Right renal cortex interstitium (tissue), 3 donors: ENCODE measurements at regions not wholly inside any gene's neighbourhood (a gene's known extent, or its start where the extent isn't known, plus 50 kb on each side); places are given as distances from the start of the nearest gene placed in this dataset.
A peak's percentile ranks its signal among the peaks of the same experiment; 100 is the strongest.

Experiments
- DNase-seq, 3 donors: peaks; one replicate each; pipeline ENCODE4 v3.0.0-alpha.2; 2013; ENCODE audit warnings: low read depth in 3 of 3, low spot score in 2 of 3

GRCh38 chr11:122453586-122453985 lies 201.9 kb upstream of the UBASH3B start:
- DNase-seq, result no peak

- DNase-seq, result no peak
These were observed 203.6 kb upstream of the UBASH3B start for GRCh38 chr11:122451911-122452310.

- peak in 2 of 3 donors; percentile 5 to 21 for DNase-seq
These were observed 213.9 kb upstream of the UBASH3B start for GRCh38 chr11:122441666-122442035.

- DNase-seq, result peak; percentile 16 to 30 (median 25)
These were observed 214.5 kb upstream of the UBASH3B start for GRCh38 chr11:122440811-122441665.

GRCh38 chr11:122439866-122440810 lies 215.4 kb upstream of the UBASH3B start:
- peak; percentile 52 to 72 (median 56) for DNase-seq

GRCh38 chr11:122436188-122436555 lies 219.3 kb upstream of the UBASH3B start:
- no peak for DNase-seq

- DNase-seq, result no peak
These were observed 219.9 kb upstream of the UBASH3B start for GRCh38 chr11:122435540-122436187.

GRCh38 chr11:122434786-122435185 lies 220.7 kb upstream of the UBASH3B start:
- DNase-seq, result no peak

- no peak for DNase-seq
These were observed 225.0 kb upstream of the UBASH3B start for GRCh38 chr11:122430490-122430889.

GRCh38 chr11:122426073-122426472 lies 229.4 kb upstream of the UBASH3B start:
- DNase-seq, result no peak

- no peak for DNase-seq
These were observed 230.9 kb upstream of the UBASH3B start for GRCh38 chr11:122424636-122425035.

GRCh38 chr11:122423886-122424285 lies 231.6 kb upstream of the UBASH3B start:
- no peak for DNase-seq

- no peak for DNase-seq
These were observed 232.2 kb upstream of the UBASH3B start for GRCh38 chr11:122423273-122423672.

GRCh38 chr11:122422682-122423081 lies 232.8 kb upstream of the UBASH3B start:
- no peak for DNase-seq

- no peak for DNase-seq
These were observed 233.8 kb upstream of the UBASH3B start for GRCh38 chr11:122421702-122422101.

- no peak for DNase-seq
These were observed 237.5 kb upstream of the UBASH3B start for GRCh38 chr11:122418032-122418431.

GRCh38 chr11:122414406-122415018 lies 241.0 kb upstream of the UBASH3B start:
- DNase-seq, result no peak

GRCh38 chr11:122413677-122414076 lies 241.8 kb upstream of the UBASH3B start:
- DNase-seq, result no peak

- DNase-seq, result no peak
These were observed 242.9 kb upstream of the UBASH3B start for GRCh38 chr11:122412581-122412980.

- no peak for DNase-seq
These were observed 249.1 kb upstream of the UBASH3B start for GRCh38 chr11:122406466-122406865.
